Mesenchymal stem cell (in vitro differentiated cells and primary cell): ENCODE measurements at regions not wholly inside any gene's neighbourhood (a gene's known extent, or its start where the extent isn't known, plus 50 kb on each side); places are given as distances from the start of the nearest gene placed in this dataset.
"Not testable (repeated sequence)": the region's sequence is repeated elsewhere in the genome, so short reads cannot be mapped to it uniquely, and the experiment has no call there.

Experiments used
- DNase-seq: peaks from one replicate; pipeline ENCODE4 v3.0.0-alpha.2; 2013
- H2AFZ ChIP-seq: one replicate; pipeline ENCODE4 v1.6.1; 2013; ENCODE audit warnings: low read depth, mild to moderate bottlenecking, control low read depth, inconsistent platforms, low read length, moderate library complexity
- H2AK5ac ChIP-seq: 2 replicates; pipeline ENCODE4 v1.6.1; 2013; ENCODE audit warnings: low read length, moderate library complexity, mild to moderate bottlenecking, inconsistent platforms; ENCODE audit not compliant: severe bottlenecking
- H2BK120ac ChIP-seq: one replicate; pipeline ENCODE4 v1.6.1; 2013; ENCODE audit warnings: low read depth, mild to moderate bottlenecking, inconsistent platforms, low read length, moderate library complexity
- H2BK12ac ChIP-seq, 2 experiments: one replicate each; pipeline ENCODE4 v1.6.1; 2013; ENCODE audit warnings: inconsistent platforms in 2 of 2, low read length in 2 of 2, mild to moderate bottlenecking in 2 of 2, moderate library complexity in 2 of 2, control low read depth in 1 of 2
- H2BK15ac ChIP-seq: one replicate; pipeline ENCODE4 v1.6.1; 2013; ENCODE audit warnings: mild to moderate bottlenecking, low read depth, inconsistent platforms; ENCODE audit not compliant: poor library complexity, severe bottlenecking
- H2BK5ac ChIP-seq: 2 replicates; pipeline ENCODE4 v1.6.1; 2013; ENCODE audit warnings: low read depth, mild to moderate bottlenecking, low read length, control low read depth, inconsistent platforms; ENCODE audit not compliant: poor library complexity, severe bottlenecking
- H3K14ac ChIP-seq, 2 experiments: one replicate each; pipeline ENCODE4 v1.6.1; 2013; ENCODE audit warnings: inconsistent platforms in 2 of 2, low read length in 2 of 2, control low read depth in 1 of 2, mild to moderate bottlenecking in 1 of 2, moderate library complexity in 1 of 2
- H3K18ac ChIP-seq, 2 experiments: one replicate each; pipeline ENCODE4 v1.6.1; 2013; ENCODE audit warnings: inconsistent platforms in 2 of 2, low read length in 2 of 2, control low read depth in 1 of 2, low read depth in 1 of 2, mild to moderate bottlenecking in 1 of 2
- H3K23ac ChIP-seq, 2 experiments: one replicate each; pipeline ENCODE4 v1.6.1; 2013; ENCODE audit warnings: inconsistent platforms in 2 of 2, low read length in 2 of 2, mild to moderate bottlenecking in 2 of 2, moderate library complexity in 2 of 2, control low read depth in 1 of 2
- H3K27ac ChIP-seq: 2 replicates; pipeline ENCODE4 v1.5.1; 2013; ENCODE audit warnings: mild to moderate bottlenecking, moderate library complexity, low read length, control low read depth, inconsistent platforms; ENCODE audit not compliant: poor library complexity, severe bottlenecking
- H3K27me3 ChIP-seq, 2 experiments: 2 replicates each; pipeline versions ENCODE4 v1.6.1 to v1.7.0; 2013; ENCODE audit warnings: low read length in 2 of 2, mild to moderate bottlenecking in 2 of 2, moderate library complexity in 2 of 2, control low read depth in 1 of 2, inconsistent platforms in 1 of 2; ENCODE audit not compliant: control insufficient read depth in 1 of 2, insufficient read depth in 1 of 2
- H3K36me3 ChIP-seq, 2 experiments: 2 replicates each; pipeline versions ENCODE4 v1.6.1 to v1.7.0; 2013; ENCODE audit warnings: low read length in 2 of 2, control low read depth in 1 of 2, inconsistent platforms in 1 of 2, low read depth in 1 of 2, mild to moderate bottlenecking in 1 of 2; ENCODE audit not compliant: insufficient read depth in 2 of 2, control insufficient read depth in 1 of 2
- H3K4ac ChIP-seq, 2 experiments: one replicate each; pipeline ENCODE4 v1.6.1; 2013; ENCODE audit warnings: inconsistent platforms in 2 of 2, low read length in 2 of 2, mild to moderate bottlenecking in 2 of 2, moderate library complexity in 2 of 2, control low read depth in 1 of 2, low read depth in 1 of 2
- H3K4me1 ChIP-seq: 2 replicates; pipeline ENCODE4 v1.6.1; 2013; ENCODE audit warnings: low read depth, low read length, control low read depth; ENCODE audit not compliant: control insufficient read depth, insufficient read depth
- H3K4me2 ChIP-seq: 2 replicates; pipeline ENCODE4 v1.6.1; 2013; ENCODE audit warnings: low read length, mild to moderate bottlenecking, inconsistent platforms; ENCODE audit not compliant: poor library complexity, severe bottlenecking
- H3K4me3 ChIP-seq, 2 experiments: 2 replicates each; pipeline versions ENCODE4 v1.5.1 to v1.7.0; 2013; ENCODE audit warnings: low read length in 2 of 2, mild to moderate bottlenecking in 2 of 2, control low read depth in 1 of 2, low read depth in 1 of 2; ENCODE audit not compliant: insufficient read depth in 1 of 2
- H3K79me1 ChIP-seq: replicated peaks from 2 replicates; pipeline ENCODE4 v1.6.1; 2013; ENCODE audit warnings: mild to moderate bottlenecking, control low read depth, low read length, inconsistent platforms; ENCODE audit not compliant: poor library complexity, severe bottlenecking
- H3K9ac ChIP-seq: 2 replicates; pipeline ENCODE4 v1.7.0; 2013; ENCODE audit warnings: mild to moderate bottlenecking, low read length, moderate library complexity
- H3K9me3 ChIP-seq: 2 replicates; pipeline ENCODE4 v1.7.0; 2013; ENCODE audit warnings: mild to moderate bottlenecking, low read length; ENCODE audit not compliant: control insufficient read depth
- H4K8ac ChIP-seq: one replicate; pipeline ENCODE4 v1.6.1; 2013; ENCODE audit warnings: inconsistent platforms, mild to moderate bottlenecking, low read length, moderate library complexity
- H4K91ac ChIP-seq: one replicate; pipeline ENCODE4 v1.6.1; 2013; ENCODE audit warnings: mild to moderate bottlenecking, low read length, inconsistent platforms
- WGBS: methylation state at CpG from one replicate; pipeline ENCODE4 v1.1.7; 2013; ENCODE audit warnings: mixed read lengths; 5-methylcytosine and 5-hydroxymethylcytosine counted together

GRCh38 chr12:31222620-31223222, 103.2 kb downstream of the SINHCAF start:
- no peak overlapping the region for H3K4me2 ChIP-seq
- H2BK120ac ChIP-seq: no peak overlapping the region
- 87% methylated on average over 6 of the region's 8 CpGs for WGBS
- no peak overlapping the region for H3K14ac ChIP-seq
- H3K36me3 ChIP-seq: no peaks in the 10 kb centered on the region
- no peaks in the 10 kb centered on the region for H3K9me3 ChIP-seq
- no peak overlapping the region for H2BK15ac ChIP-seq
- no peak overlapping the region for H3K9ac ChIP-seq
- no peak overlapping the region for H3K18ac ChIP-seq
- H3K4me1 ChIP-seq: no peaks in the 10 kb centered on the region
- H2AFZ ChIP-seq: no peak overlapping the region
- H4K91ac ChIP-seq: no peak overlapping the region
- no peak overlapping the region for H3K4ac ChIP-seq
- no peak overlapping the region for H3K23ac ChIP-seq
- H3K27ac ChIP-seq: no peak overlapping the region
- no peaks in the 10 kb centered on the region for H3K79me1 ChIP-seq
- no peak overlapping the region for H2BK12ac ChIP-seq
- peaks cover 46 to 65% of the 10 kb centered on the region in 2 experiments for H3K27me3 ChIP-seq
- no peak overlapping the region for H2AK5ac ChIP-seq
- H3K4me3 ChIP-seq: no peak overlapping the region
- no peak overlapping the region for H4K8ac ChIP-seq
- no peak for DNase-seq
- H2BK5ac ChIP-seq: no peak overlapping the region

- not testable (repeated sequence) for H3K79me1 ChIP-seq, H3K27ac ChIP-seq, DNase-seq, H2AK5ac ChIP-seq, H4K8ac ChIP-seq, H3K4me2 ChIP-seq, H2BK5ac ChIP-seq, H3K23ac ChIP-seq, H2BK120ac ChIP-seq, H3K4me3 ChIP-seq, H3K4ac ChIP-seq, H3K4me1 ChIP-seq, H3K18ac ChIP-seq, H3K36me3 ChIP-seq, H2BK15ac ChIP-seq, H3K9me3 ChIP-seq, H3K9ac ChIP-seq, H2AFZ ChIP-seq, H3K14ac ChIP-seq, H4K91ac ChIP-seq, H2BK12ac ChIP-seq
- H3K27me3 ChIP-seq: peaks cover 37 to 56% of the 10 kb centered on the region in 2 experiments
- WGBS: 75% methylated on average over 1 of the region's 1 CpG
Measured at GRCh38 chr12:31223640-31224039, 102.3 kb downstream of the SINHCAF start.

DNA sequence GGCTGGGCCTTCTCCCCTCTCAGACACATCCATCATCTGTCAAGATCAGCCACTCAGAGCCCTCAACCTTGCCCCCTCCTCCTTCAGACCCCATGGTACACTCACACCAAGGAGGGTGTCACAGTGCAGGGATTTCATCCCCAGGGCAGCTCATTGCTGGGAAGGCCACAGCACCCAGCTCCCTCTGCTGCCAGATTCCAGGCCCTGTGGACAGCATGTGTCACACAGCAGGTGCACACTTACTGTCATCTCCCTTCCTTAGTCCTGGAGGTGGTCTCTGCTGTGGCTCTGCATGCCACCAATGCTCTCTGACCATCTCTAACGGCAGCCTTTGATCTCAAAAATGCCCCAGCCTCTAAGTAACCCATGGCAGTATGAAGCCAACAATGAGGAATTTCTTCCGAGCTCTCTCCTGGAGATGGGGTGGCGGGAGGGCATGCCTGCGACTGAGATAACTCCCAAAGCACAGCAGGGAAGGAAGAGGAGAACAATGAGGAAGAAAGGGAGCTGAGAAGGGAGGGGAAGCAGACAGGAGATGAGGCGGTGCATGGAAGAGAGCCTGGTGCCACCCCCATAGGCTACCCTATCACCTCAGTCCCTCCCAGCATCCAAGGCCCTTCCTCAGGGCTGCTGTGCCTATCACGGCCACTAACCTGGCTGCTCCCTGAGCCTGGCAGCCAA, 101.0 kb downstream of the SINHCAF start:
- Histone ChIP-seq H3K4me3 (no peak overlapping the region), H3K27ac (no peak overlapping the region), H3K4me2 (no peak overlapping the region), H2BK12ac (no peak overlapping the region), H3K27me3 (peaks cover 27 to 43% of the 10 kb centered on the region in 2 experiments), H3K36me3 (no peaks in the 10 kb centered on the region), H3K23ac (no peak overlapping the region), H4K8ac (no peak overlapping the region), H3K79me1 (no peaks in the 10 kb centered on the region), H3K14ac (no peak overlapping the region), H4K91ac (no peak overlapping the region), H3K9me3 (no peaks in the 10 kb centered on the region), H3K4ac (no peak overlapping the region), H2AK5ac (no peak overlapping the region), H2AFZ (no peak overlapping the region), H2BK15ac (no peak overlapping the region), H3K4me1 (no peaks in the 10 kb centered on the region), H3K9ac (no peak overlapping the region), H3K18ac (no peak overlapping the region), H2BK120ac (no peak overlapping the region), H2BK5ac (no peak overlapping the region)
- 39% methylated on average over 5 of the region's 6 CpGs for WGBS
- no peak for DNase-seq

- H2AFZ ChIP-seq: no peak overlapping the region
- 91% methylated on average over 8 of the region's 9 CpGs for WGBS
- H2BK15ac ChIP-seq: no peak overlapping the region
- H2BK12ac ChIP-seq: no peak overlapping the region
- H3K4ac ChIP-seq: no peak overlapping the region
- H3K27me3 ChIP-seq: peaks cover 22 to 35% of the 10 kb centered on the region in 2 experiments
- no peak overlapping the region for H3K18ac ChIP-seq
- H4K8ac ChIP-seq: peak overlapping the region; percentile 14
- DNase-seq: no peak
- H3K79me1 ChIP-seq: no peaks in the 10 kb centered on the region
- no peaks in the 10 kb centered on the region for H3K36me3 ChIP-seq
- H3K4me2 ChIP-seq: no peak overlapping the region
- no peak overlapping the region for H3K27ac ChIP-seq
- no peak overlapping the region for H3K4me3 ChIP-seq
- no peak overlapping the region for H3K23ac ChIP-seq
- peaks cover under 1% of the 10 kb centered on the region for H3K9me3 ChIP-seq
- no peak overlapping the region for H2BK120ac ChIP-seq
- H3K9ac ChIP-seq: no peak overlapping the region
- H2BK5ac ChIP-seq: no peak overlapping the region
- H3K4me1 ChIP-seq: no peaks in the 10 kb centered on the region
- no peak overlapping the region for H2AK5ac ChIP-seq
- no peak overlapping the region for H4K91ac ChIP-seq
- H3K14ac ChIP-seq: no peak overlapping the region
Measured at GRCh38 chr12:31225656-31226535, 100.1 kb downstream of the SINHCAF start.
